DND-41 (cell line): ENCODE measurements at regions not wholly inside any gene's neighbourhood (a gene's known extent, or its start where the extent isn't known, plus 50 kb on each side); places are given as distances from the start of the nearest gene placed in this dataset.
"Not testable (repeated sequence)": the region's sequence is repeated elsewhere in the genome, so short reads cannot be mapped to it uniquely, and the experiment has no call there.

Source experiments
- CTCF ChIP-seq: IDR thresholded peaks from 2 replicates; pipeline ENCODE4 v1.5.1; 2012; ENCODE audit warnings: borderline replicate concordance, low read length, moderate library complexity, mild to moderate bottlenecking; ENCODE audit not compliant: poor library complexity, severe bottlenecking; ENCODE audit errors: extremely low read depth
- EZH2 ChIP-seq: IDR thresholded peaks from 3 replicates; pipeline ENCODE4 v1.6.1; 2012; ENCODE audit warnings: borderline replicate concordance, low read depth, mild to moderate bottlenecking, moderate library complexity, low read length, inconsistent platforms; ENCODE audit not compliant: severe bottlenecking

DNA sequence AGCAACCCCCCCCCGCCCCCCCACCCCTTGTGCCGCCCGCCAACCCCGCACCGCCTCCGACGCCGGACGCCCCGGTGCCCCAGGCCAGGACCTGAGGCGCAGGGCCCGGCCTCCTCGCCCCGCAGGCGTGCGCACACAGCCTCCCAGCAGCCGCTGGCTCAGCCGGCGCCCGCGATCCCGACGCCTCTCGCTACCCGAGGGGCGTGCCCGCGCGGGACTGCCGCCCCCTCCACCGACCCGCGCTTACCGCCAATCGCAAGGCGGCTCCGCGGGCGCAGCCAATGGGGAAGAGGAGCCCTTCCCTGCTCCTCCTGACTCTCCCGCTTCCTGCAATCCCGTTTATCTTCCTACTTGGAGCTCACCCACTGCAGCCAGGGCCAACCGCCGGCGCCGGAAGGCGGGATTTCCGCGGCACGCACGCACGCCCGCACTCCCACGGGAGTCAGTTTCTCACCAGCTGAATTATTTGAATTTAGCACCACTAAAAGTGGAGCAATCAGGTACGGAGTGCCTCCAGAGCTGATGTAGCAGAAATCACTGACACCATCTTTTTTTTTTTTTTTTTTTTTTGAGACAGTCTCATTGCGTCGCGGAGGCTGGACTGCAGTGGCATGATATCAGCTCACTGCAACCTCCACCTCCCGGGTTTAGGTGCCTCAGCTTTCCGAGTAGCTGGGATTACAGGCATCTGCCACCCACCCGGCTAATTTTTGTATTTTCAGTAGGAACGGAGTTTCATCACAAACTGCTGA, 65.0 kb upstream of the TP53TG3D start:
- TF ChIP-seq CTCF, EZH2: not testable (repeated sequence)
